ENCODE measurements at regions not wholly inside any gene's neighbourhood (a gene's known extent, or its start where the extent isn't known, plus 50 kb on each side); places are given as distances from the start of the nearest gene placed in this dataset.

DNA sequence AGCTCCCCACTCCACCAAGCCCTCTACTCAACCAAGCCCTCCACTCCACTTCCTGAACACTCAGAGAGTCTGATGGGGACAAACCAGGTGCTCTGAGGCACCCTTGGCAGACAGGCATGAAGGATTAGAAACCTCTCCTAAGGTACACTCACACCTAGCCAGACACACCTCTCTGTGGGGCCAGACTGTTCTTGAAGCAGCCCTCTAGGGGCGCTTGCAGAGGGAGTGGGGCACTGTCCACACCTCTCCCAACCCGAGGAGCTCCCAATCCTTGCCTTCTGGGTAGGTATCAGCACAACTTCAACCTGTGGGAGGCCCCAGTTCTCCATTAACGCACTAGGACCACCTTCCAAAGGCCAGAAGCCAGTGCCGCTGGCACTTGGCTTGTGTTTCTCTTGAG is 108.7 kb upstream of the VSTM2B start:
- peaks cover 3% of the 10 kb centered on the region in 3 donors for H3K27me3 Mint-ChIP-seq (ENCODE audit: low read depth in 3 of 3)
- intact Hi-C loops (cut with micrococcal nuclease): no loop called here
- Histone ChIP-seq H3K9ac (ENCODE audit: insufficient read depth, low read length, poor library complexity, severe bottlenecking) (no peak overlapping the region), H3K27ac (ENCODE audit: low read depth in 1 of 2, low read length in 2 of 2) (no peak overlapping the region), H3K4me1 (ENCODE audit: control insufficient read depth in 1 of 2, insufficient read depth in 2 of 2, low read length in 2 of 2) (no peaks in the 10 kb centered on the region), H2AFZ (ENCODE audit: insufficient read depth, low read depth, low read length, poor library complexity, severe bottlenecking) (no peak overlapping the region), H3K4me3 (replicated peaks in 1 of 3; ENCODE audit: low read depth in 2 of 3, low read length in 3 of 3) (no peak overlapping the region), H3K79me2 (ENCODE audit: insufficient read depth, low read length) (no peaks in the 10 kb centered on the region), H3K9me3 (replicated peaks in 1 of 2; ENCODE audit: control insufficient read depth in 1 of 2, insufficient read depth in 1 of 2, low read length in 2 of 2) (no peaks in the 10 kb centered on the region), H3K27me3 (ENCODE audit: control insufficient read depth in 2 of 2, insufficient read depth in 2 of 2, low read length in 2 of 2) (no peaks in the 10 kb centered on the region), H3K4me2 (replicated peaks; ENCODE audit: extremely low read depth, low read length, poor library complexity, severe bottlenecking) (no peak overlapping the region), H4K20me1 (ENCODE audit: insufficient read depth, low read length) (no peaks in the 10 kb centered on the region), H3K36me3 (replicated peaks in 1 of 2; ENCODE audit: control insufficient read depth in 1 of 2, insufficient read depth in 2 of 2, low read length in 2 of 2) (no peaks in the 10 kb centered on the region)
- TF ChIP-seq, protein P1, sequence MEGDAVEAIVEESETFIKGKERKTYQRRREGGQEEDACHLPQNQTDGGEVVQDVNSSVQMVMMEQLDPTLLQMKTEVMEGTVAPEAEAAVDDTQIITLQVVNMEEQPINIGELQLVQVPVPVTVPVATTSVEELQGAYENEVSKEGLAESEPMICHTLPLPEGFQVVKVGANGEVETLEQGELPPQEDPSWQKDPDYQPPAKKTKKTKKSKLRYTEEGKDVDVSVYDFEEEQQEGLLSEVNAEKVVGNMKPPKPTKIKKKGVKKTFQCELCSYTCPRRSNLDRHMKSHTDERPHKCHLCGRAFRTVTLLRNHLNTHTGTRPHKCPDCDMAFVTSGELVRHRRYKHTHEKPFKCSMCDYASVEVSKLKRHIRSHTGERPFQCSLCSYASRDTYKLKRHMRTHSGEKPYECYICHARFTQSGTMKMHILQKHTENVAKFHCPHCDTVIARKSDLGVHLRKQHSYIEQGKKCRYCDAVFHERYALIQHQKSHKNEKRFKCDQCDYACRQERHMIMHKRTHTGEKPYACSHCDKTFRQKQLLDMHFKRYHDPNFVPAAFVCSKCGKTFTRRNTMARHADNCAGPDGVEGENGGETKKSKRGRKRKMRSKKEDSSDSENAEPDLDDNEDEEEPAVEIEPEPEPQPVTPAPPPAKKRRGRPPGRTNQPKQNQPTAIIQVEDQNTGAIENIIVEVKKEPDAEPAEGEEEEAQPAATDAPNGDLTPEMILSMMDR (IDR thresholded peaks at IDR 0.05): no peak
- no peak for DNase-seq
- no peaks in the 10 kb centered on the region for H3K36me3 Mint-ChIP-seq
- H3K27ac Mint-ChIP-seq: peak overlapping the region in 1 of 7 donors; percentile 55
- H3K4me3 Mint-ChIP-seq: no peak overlapping the region
- H3K9me3 Mint-ChIP-seq: peaks cover 0 to 3% (median 0%) of the 10 kb centered on the region in 7 donors
- H3K4me1 Mint-ChIP-seq: no peaks in the 10 kb centered on the region
- 77% methylated on average over 3 of the region's 4 CpGs for WGBS (ENCODE audit: insufficient coverage)

DNA sequence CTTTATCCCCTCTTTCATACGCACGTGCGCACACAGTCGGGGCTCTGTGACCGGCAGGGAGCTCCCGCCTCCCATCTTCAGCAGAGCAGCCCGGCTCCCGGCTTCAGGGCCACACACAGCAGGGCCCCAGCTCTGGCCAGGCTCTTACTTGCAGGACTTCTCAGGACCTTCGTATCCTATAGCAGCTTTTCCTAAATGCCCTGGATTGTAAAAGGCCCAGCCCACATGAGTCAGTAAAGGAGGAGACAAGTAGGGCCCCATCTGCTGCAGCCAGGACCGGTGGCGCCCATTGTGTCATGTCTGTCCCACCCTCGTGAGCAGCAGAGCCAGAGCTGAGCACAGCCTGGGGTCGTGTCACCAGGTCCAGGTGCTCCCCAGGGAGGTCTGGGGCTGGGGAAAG is 107.6 kb upstream of the VSTM2B start:
- H3K4me1 ChIP-seq (ENCODE audit: control insufficient read depth in 1 of 2, insufficient read depth in 2 of 2, low read length in 2 of 2): no peaks in the 10 kb centered on the region
- H3K4me3 ChIP-seq (replicated peaks in 1 of 3; ENCODE audit: low read depth in 2 of 3, low read length in 3 of 3): no peak overlapping the region
- 82% methylated on average over 12 of the region's 13 CpGs for WGBS (ENCODE audit: insufficient coverage)
- no peaks in the 10 kb centered on the region for H3K36me3 ChIP-seq (replicated peaks in 1 of 2; ENCODE audit: control insufficient read depth in 1 of 2, insufficient read depth in 2 of 2, low read length in 2 of 2)
- no peak overlapping the region for H3K9ac ChIP-seq (ENCODE audit: insufficient read depth, low read length, poor library complexity, severe bottlenecking)
- intact Hi-C loops (cut with micrococcal nuclease): no loop called here
- H3K4me2 ChIP-seq (replicated peaks; ENCODE audit: extremely low read depth, low read length, poor library complexity, severe bottlenecking): no peak overlapping the region
- H3K4me3 Mint-ChIP-seq: no peak overlapping the region
- H3K27ac ChIP-seq (ENCODE audit: low read depth in 1 of 2, low read length in 2 of 2): no peak overlapping the region
- H3K27me3 ChIP-seq (ENCODE audit: control insufficient read depth in 2 of 2, insufficient read depth in 2 of 2, low read length in 2 of 2): no peaks in the 10 kb centered on the region
- no peaks in the 10 kb centered on the region for H3K79me2 ChIP-seq (ENCODE audit: insufficient read depth, low read length)
- H3K9me3 Mint-ChIP-seq: peaks cover 0 to 3% (median 0%) of the 10 kb centered on the region in 7 donors
- H3K9me3 ChIP-seq (replicated peaks in 1 of 2; ENCODE audit: control insufficient read depth in 1 of 2, insufficient read depth in 1 of 2, low read length in 2 of 2): no peaks in the 10 kb centered on the region
- peaks cover 0 to 3% (median 3%) of the 10 kb centered on the region in 3 donors for H3K27me3 Mint-ChIP-seq (ENCODE audit: low read depth in 3 of 3)
- no peaks in the 10 kb centered on the region for H4K20me1 ChIP-seq (ENCODE audit: insufficient read depth, low read length)
- no peaks in the 10 kb centered on the region for H3K36me3 Mint-ChIP-seq
- no peaks in the 10 kb centered on the region for H3K4me1 Mint-ChIP-seq
- TF ChIP-seq, protein P1 (IDR thresholded peaks at IDR 0.05): no peak
- no peak overlapping the region for H2AFZ ChIP-seq (ENCODE audit: insufficient read depth, low read depth, low read length, poor library complexity, severe bottlenecking)
- no peak overlapping the region for H3K27ac Mint-ChIP-seq
- no peak for DNase-seq

Measured in CD14-positive monocyte (primary cell).